ENCODE measurements at regions not wholly inside any gene's neighbourhood (a gene's known extent, or its start where the extent isn't known, plus 50 kb on each side); places are given as distances from the start of the nearest gene placed in this dataset.

DNA sequence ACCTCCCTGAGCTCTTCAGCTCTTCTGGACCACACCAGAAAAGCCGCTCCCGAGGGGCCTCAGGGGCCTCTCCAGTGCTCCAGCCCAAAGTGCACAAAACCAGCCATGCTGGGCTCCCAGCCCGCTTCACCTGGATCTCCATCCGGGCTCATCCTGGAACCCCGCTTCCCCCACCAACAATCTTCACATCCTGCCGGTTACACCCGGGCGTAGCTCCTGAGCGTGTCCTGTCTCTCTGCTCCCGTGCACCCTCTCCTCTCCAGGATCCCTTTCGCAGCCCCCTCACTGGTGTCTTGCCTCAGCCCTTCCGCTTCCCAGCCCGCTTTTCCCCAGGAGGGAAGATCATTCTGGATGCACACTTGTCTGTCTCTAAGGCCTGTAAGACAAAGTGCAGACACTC, 123.7 kb upstream of the GLI2 start:
- TF ChIP-seq, protein P1, sequence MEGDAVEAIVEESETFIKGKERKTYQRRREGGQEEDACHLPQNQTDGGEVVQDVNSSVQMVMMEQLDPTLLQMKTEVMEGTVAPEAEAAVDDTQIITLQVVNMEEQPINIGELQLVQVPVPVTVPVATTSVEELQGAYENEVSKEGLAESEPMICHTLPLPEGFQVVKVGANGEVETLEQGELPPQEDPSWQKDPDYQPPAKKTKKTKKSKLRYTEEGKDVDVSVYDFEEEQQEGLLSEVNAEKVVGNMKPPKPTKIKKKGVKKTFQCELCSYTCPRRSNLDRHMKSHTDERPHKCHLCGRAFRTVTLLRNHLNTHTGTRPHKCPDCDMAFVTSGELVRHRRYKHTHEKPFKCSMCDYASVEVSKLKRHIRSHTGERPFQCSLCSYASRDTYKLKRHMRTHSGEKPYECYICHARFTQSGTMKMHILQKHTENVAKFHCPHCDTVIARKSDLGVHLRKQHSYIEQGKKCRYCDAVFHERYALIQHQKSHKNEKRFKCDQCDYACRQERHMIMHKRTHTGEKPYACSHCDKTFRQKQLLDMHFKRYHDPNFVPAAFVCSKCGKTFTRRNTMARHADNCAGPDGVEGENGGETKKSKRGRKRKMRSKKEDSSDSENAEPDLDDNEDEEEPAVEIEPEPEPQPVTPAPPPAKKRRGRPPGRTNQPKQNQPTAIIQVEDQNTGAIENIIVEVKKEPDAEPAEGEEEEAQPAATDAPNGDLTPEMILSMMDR (IDR thresholded peaks at IDR 0.05; ENCODE audit: low read length): no peak
- no peak for TF ChIP-seq EZH2phosphoT487 (IDR thresholded peaks at IDR 0.05; ENCODE audit: low read length)
- no peak for TF ChIP-seq EZH2 (optimal IDR thresholded peaks at IDR 0.05; ENCODE audit: low read depth, low read length)

Data from MM.1S (cell line).